ENCODE measurements at regions not wholly inside any gene's neighbourhood (a gene's known extent, or its start where the extent isn't known, plus 50 kb on each side); places are given as distances from the start of the nearest gene placed in this dataset.
"Not testable (repeated sequence)": the region's sequence is repeated elsewhere in the genome, so short reads cannot be mapped to it uniquely, and the experiment has no call there.

GRCh38 chr5:166624573-166624972 is 1666.9 kb upstream of the WWC1 start:
- Histone ChIP-seq H3K27ac (no peak overlapping the region), H3K4me3 (no peak overlapping the region)
- DNase-seq (ENCODE audit: low spot score) = no peak
- TF ChIP-seq CTCF (IDR thresholded peaks at IDR 0.05) = no peak

- no peak for TF ChIP-seq CTCF (IDR thresholded peaks at IDR 0.05)
- no peak overlapping the region for H3K4me3 ChIP-seq
- DNase-seq (ENCODE audit: low spot score) = no peak
- H3K27ac ChIP-seq = no peak overlapping the region
Observed at GRCh38 chr5:166625210-166625865, 1666.1 kb upstream of the WWC1 start.

GRCh38 chr5:166637295-166637694 is 1654.2 kb upstream of the WWC1 start:
- TF ChIP-seq CTCF (IDR thresholded peaks at IDR 0.05) = no peak
- Histone ChIP-seq H3K4me3 (no peak overlapping the region), H3K27ac (no peak overlapping the region)
- no peak for DNase-seq (ENCODE audit: low spot score)

- no peak for DNase-seq (ENCODE audit: low spot score)
- Histone ChIP-seq H3K27ac (no peak overlapping the region), H3K4me3 (no peak overlapping the region)
- no peak for TF ChIP-seq CTCF (IDR thresholded peaks at IDR 0.05)
Observed at GRCh38 chr5:166639151-166639550, 1652.3 kb upstream of the WWC1 start.

GRCh38 chr5:166640136-166640535 is 1651.3 kb upstream of the WWC1 start:
- DNase-seq (ENCODE audit: low spot score); H3K27ac ChIP-seq; H3K4me3 ChIP-seq: not testable (repeated sequence)

- DNase-seq (ENCODE audit: low spot score) = no peak
Observed at GRCh38 chr5:166648736-166649135, 1642.7 kb upstream of the WWC1 start.

GRCh38 chr5:166649676-166650075 is 1641.8 kb upstream of the WWC1 start:
- Histone ChIP-seq H3K27ac (no peak overlapping the region), H3K4me3 (no peak overlapping the region)
- no peak for TF ChIP-seq CTCF (IDR thresholded peaks at IDR 0.05)
- DNase-seq (ENCODE audit: low spot score) = no peak

More at GRCh38 chr5:166648736-166649135, 1642.7 kb upstream of the WWC1 start:
- Histone ChIP-seq H3K4me3 (no peak overlapping the region), H3K27ac (no peak overlapping the region)
- no peak for TF ChIP-seq CTCF (IDR thresholded peaks at IDR 0.05)
